ENCODE measurements at regions not wholly inside any gene's neighbourhood (a gene's known extent, or its start where the extent isn't known, plus 50 kb on each side); places are given as distances from the start of the nearest gene placed in this dataset.

DNA sequence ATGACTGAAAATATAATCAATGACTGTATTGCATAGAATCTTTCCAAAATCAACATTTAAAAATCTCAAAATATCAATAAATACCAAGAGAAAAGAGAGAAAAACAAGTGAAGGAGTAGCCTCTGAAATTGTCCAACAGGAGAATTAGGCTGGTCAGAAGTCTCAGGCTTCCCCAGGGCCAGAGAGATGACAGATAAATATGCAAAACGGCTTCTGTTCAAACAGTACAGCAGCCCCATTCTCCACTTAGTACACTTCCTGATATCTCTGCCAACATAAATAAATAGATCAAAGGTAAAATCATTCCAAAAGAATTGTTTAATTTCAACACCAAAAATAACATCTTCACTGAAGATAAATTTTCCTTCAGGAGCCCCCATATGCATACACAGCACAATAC, 204.7 kb upstream of the GABRA2 start:
- DNase-seq (ENCODE audit: low spot score) = no peak

- DNase-seq (ENCODE audit: low spot score) = no peak
These were observed 196.6 kb upstream of the GABRA2 start for GRCh38 chr4:46586566-46586965.

GRCh38 chr4:46581677-46582076, 191.7 kb upstream of the GABRA2 start:
- DNase-seq (ENCODE audit: low spot score) = no peak

- DNase-seq (ENCODE audit: low spot score) = no peak
These were observed 165.0 kb upstream of the GABRA2 start for GRCh38 chr4:46554760-46555465.

GRCh38 chr4:46550471-46550870, 160.5 kb upstream of the GABRA2 start:
- no peak for DNase-seq (ENCODE audit: low spot score)

- DNase-seq (ENCODE audit: low spot score) = no peak
These were observed 159.2 kb upstream of the GABRA2 start for GRCh38 chr4:46549125-46549524.

DNA sequence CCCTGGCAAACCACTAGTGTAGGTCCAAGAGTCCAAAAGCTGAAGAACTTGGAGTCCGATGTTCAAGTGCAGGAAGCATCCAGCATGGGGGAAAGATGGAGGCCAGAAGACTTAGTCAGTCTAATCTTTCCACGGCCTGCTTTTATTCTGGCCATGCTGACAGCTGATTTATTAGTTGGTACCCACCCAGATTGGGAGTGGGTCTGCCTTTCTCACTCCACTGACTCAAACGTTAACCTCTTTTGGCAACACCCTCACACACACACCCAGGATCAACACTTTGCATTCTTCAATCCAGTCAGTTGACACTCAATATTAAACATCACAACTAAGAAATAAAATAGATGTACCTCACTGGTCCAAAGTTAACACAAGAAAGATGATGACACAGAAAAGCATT, 134.8 kb upstream of the GABRA2 start:
- DNase-seq (ENCODE audit: low spot score) = no peak

DNA sequence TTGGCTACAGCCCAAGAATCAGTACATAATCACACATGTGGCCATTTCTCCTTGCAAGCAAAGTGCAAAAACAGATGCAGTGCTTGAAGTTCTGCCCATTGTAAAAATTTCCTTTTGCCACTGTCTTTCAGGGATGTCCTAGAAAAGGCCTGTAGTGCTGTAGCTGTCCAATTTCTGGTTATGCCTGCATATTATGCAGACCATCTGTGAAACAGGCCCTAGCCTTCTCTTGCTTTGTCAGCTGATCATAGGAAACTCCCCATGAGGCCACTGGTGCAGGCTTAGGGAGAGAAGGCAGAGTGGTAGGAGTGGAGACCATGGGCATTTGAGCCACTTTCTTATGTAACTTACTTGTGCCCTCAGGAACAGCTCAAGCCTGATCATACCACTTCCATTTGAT, 130.4 kb upstream of the GABRA2 start:
- no peak for DNase-seq (ENCODE audit: low spot score)

DNA sequence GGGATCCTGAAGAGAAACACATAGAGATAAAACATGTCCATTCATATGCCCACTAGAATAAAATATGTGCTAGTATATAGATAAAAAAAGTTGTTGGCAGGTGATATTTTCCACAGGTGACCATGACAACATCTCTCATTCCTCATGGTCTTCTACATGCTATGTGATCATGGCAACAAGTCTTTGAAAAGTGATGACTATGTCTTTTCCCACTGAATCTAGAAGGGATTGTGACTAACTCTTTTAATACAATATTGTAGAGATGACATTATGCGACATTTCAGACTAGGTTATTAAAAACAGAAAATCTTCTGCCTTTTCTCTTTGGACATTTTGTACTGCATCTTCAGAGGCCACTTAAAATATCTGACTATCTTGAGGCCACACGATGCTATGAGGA, 126.0 kb upstream of the GABRA2 start:
- no peak for DNase-seq (ENCODE audit: low spot score)

GRCh38 chr4:46508216-46508615, 118.3 kb upstream of the GABRA2 start:
- no peak for DNase-seq (ENCODE audit: low spot score)

GRCh38 chr4:46506876-46507275, 116.9 kb upstream of the GABRA2 start:
- no peak for DNase-seq (ENCODE audit: low spot score)

DNA sequence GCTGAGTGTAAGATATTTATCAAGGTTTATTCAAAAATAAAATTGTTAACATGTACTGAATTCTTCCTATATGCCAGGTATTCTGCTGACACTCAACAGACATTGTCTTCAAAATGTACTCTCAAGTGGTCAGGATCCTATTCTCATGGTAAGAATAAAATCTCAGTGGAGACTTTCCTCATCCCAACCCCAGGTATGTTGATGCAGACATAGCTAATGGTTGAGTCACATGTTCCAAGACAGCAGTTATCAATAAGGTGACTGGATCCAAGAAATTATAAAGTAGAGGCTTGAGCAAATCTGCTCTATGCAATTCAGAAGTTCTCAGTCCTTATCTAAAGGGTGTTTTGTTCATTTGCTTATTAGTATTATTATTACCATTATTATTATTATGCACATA, 115.2 kb upstream of the GABRA2 start:
- no peak for DNase-seq (ENCODE audit: low spot score)

DNA sequence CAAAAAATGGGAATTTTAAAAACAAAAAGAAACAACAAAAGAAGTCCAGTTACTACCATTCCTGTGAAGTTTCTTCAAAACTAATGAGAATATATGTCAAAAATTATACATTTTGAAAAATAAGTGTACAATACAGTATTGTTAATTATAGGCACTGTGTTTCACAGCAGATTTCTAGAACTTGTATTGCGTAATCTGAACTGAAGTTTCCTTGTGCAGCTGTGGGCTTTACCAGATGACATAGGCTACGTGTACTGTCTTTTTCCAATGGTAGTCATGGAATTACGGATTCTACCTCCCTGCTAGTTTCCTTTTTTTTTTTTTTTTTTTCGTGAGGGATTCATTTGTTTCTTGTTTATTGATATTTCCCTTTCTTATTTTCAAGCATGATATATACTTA, 113.8 kb upstream of the GABRA2 start:
- no peak for DNase-seq (ENCODE audit: low spot score)

DNA sequence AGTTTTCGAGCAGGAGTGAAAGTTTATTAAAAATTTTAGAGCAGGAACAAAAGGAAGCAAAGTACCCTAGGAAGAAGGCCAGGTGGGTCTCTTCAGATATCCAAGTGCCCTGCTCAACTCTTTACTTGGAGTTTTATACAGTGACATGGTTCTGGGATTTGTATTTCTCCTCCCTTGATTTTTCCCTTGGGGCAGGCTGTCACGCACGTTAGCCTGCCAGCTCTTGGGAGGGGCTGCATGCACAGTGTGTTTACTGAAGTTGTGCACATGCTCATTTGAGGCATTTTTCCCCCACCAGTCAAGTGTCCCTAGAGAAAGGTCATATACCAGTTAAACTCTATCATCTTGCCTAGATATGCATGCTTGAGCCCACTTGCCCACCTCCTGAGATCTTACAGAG, 102.5 kb upstream of the GABRA2 start:
- DNase-seq (ENCODE audit: low spot score) = no peak

DNA sequence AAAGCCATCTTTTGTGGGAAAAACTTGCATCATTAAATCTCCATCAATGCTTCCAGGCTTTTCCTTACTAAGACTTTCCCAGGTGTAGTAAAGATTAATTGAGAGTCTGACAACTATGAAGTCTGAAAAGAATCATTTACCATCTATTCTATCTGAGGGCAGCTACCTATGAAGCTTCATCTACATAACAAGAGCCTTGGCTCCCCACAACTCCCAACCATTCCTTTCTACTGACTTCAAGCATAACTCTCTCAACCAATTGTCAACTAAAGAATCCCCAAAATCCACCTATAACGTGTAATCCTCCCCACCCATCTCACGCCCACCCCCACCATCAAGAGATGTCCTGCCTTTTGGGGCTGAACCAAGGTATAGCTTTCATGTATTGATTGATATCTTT, 101.5 kb upstream of the GABRA2 start:
- no peak for DNase-seq (ENCODE audit: low spot score)

- DNase-seq (ENCODE audit: low spot score) = no peak
These were observed 95.0 kb upstream of the GABRA2 start for GRCh38 chr4:46484881-46485280.

- DNase-seq (ENCODE audit: low spot score) = no peak
These were observed 72.8 kb upstream of the GABRA2 start for GRCh38 chr4:46462733-46463132.

DNA sequence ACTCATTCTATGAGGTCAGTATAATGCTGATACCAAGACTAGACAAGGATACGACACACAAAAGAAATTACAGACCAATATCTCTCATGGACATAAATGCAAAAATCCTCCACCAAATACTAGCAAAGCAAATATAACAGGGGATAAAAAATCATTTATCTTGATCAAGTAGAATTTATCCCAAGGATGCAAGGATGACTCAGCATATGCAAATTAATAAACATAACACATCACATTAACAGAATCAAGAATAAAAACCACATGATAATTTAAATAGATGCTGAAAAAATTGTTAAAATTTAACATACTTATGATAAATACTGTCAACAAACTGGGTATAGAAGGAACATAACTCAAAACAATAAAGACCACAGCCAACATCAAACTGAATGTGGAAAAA, 69.4 kb upstream of the GABRA2 start:
- DNase-seq (ENCODE audit: low spot score) = no peak

- no peak for DNase-seq (ENCODE audit: low spot score)
These were observed 60.6 kb upstream of the GABRA2 start for GRCh38 chr4:46450556-46450955.

DNA sequence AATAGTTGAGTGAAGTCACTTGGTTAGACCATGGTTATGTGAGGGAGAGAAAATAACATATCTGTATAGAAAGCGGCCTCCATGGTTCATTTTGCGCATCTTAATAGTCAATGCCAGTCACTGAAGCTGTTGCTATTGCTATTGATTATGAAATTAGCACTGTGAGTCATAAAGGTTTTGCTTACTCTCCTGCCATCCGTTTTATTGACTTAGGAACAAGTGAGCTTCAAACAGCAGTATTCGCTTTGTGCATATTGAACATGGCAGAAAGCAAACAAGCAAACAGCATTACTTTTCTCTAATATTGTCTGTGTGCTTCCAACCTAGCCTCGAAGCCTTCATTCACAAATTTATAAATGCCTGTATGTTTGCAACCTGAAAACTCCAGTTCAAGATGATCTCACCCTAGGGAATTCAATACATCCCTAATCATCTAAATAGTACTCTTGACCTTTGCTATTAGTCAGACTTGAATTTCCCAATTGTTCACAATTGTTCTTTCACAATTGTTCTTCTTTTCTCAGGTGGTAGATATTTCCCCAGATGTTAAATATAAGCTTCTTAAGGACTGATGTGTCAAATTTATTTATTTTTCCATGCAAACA, 55.9 kb upstream of the GABRA2 start:
- no peak for DNase-seq (ENCODE audit: low spot score)

DNA sequence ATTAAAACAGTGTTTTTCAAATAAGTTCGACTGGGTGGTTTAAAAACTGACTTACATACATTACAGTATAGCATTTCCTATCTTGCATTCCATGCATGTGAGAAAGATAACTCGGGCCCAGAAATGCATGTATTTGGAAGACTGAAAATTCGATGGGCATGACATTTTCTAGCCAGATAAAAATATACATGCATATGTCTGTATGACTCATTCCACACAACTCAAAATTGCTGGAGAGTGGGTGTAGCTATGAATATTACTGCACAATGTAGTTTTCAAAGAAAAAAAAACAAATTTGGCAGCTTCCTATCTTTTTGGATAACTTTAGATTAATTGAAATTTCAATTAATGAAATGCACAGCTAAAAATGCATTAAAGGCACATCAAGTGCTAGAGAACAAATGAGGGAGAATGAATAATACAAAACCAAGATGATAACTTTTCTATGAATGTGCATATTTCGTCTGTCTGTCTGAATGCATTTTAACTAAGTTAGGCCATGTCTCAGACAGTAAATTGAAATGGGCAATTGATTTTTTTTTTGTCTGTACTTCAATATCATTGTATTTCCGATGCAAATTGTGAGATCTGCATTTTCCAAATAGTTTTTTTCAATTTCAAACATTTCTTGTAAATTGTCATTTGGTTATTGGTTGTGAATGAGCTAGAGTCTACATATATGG, 54.5 kb upstream of the GABRA2 start:
- DNase-seq (ENCODE audit: low spot score) = peak; percentile 17

DNA sequence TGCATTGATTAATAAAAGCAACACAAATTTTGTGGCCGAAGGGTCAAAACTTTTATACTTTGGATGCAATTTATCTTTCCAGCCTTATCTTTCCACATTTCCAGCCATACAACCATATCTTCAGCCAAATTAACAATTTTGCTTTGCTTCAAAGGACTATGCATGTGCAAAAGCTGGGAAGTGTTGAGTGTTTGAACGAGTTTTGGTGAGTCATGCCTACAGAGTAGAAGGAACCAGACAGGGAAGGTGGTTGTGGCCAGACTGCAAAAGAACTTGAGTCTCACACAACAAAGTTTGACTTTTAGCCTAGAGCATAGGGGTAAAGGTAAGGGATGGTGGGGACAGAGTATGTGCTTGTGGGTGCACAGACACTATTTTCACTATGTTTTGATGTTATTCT, 53.0 kb upstream of the GABRA2 start:
- DNase-seq (ENCODE audit: low spot score) = no peak

- DNase-seq (ENCODE audit: low spot score) = no peak
These were observed 51.4 kb upstream of the GABRA2 start for GRCh38 chr4:46441136-46441859.

All from umbilical cord (tissue), 1 donor.